ENCODE measurements at regions not wholly inside any gene's neighbourhood (a gene's known extent, or its start where the extent isn't known, plus 50 kb on each side); places are given as distances from the start of the nearest gene placed in this dataset.

GRCh38 chr20:56788041-56788670, 159.1 kb downstream of the TFAP2C start:
- H3K36me3 ChIP-seq: no peaks in the 10 kb centered on the region
- intact Hi-C loops (cut with DNase I; ENCODE audit: low total_unique reads): no loop called here
- H3K4me1 ChIP-seq: no peaks in the 10 kb centered on the region
- no peak overlapping the region for H3K4me3 ChIP-seq
- peak; percentile 47 for DNase-seq
- H3K27me3 ChIP-seq (replicated peaks in 1 of 7): peaks cover 0 to 21% (median 0%) of the 10 kb centered on the region in 7 donors
- 71 to 79% (median 75%) methylated on average over 7 of the region's 7 CpGs for WGBS, 5 donors
- H3K27ac ChIP-seq: no peak overlapping the region
- TF ChIP-seq POLR2AphosphoS5 (IDR thresholded peaks at IDR 0.05) (no peak), POLR2A (IDR thresholded peaks at IDR 0.05) (no peak)
- TF ChIP-seq, protein P1, sequence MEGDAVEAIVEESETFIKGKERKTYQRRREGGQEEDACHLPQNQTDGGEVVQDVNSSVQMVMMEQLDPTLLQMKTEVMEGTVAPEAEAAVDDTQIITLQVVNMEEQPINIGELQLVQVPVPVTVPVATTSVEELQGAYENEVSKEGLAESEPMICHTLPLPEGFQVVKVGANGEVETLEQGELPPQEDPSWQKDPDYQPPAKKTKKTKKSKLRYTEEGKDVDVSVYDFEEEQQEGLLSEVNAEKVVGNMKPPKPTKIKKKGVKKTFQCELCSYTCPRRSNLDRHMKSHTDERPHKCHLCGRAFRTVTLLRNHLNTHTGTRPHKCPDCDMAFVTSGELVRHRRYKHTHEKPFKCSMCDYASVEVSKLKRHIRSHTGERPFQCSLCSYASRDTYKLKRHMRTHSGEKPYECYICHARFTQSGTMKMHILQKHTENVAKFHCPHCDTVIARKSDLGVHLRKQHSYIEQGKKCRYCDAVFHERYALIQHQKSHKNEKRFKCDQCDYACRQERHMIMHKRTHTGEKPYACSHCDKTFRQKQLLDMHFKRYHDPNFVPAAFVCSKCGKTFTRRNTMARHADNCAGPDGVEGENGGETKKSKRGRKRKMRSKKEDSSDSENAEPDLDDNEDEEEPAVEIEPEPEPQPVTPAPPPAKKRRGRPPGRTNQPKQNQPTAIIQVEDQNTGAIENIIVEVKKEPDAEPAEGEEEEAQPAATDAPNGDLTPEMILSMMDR (IDR thresholded peaks at IDR 0.05 in 8 of 11, conservative IDR thresholded peaks at IDR 0.05 in 3 of 11): no peak
- H3K9me3 ChIP-seq: no peaks in the 10 kb centered on the region

DNA sequence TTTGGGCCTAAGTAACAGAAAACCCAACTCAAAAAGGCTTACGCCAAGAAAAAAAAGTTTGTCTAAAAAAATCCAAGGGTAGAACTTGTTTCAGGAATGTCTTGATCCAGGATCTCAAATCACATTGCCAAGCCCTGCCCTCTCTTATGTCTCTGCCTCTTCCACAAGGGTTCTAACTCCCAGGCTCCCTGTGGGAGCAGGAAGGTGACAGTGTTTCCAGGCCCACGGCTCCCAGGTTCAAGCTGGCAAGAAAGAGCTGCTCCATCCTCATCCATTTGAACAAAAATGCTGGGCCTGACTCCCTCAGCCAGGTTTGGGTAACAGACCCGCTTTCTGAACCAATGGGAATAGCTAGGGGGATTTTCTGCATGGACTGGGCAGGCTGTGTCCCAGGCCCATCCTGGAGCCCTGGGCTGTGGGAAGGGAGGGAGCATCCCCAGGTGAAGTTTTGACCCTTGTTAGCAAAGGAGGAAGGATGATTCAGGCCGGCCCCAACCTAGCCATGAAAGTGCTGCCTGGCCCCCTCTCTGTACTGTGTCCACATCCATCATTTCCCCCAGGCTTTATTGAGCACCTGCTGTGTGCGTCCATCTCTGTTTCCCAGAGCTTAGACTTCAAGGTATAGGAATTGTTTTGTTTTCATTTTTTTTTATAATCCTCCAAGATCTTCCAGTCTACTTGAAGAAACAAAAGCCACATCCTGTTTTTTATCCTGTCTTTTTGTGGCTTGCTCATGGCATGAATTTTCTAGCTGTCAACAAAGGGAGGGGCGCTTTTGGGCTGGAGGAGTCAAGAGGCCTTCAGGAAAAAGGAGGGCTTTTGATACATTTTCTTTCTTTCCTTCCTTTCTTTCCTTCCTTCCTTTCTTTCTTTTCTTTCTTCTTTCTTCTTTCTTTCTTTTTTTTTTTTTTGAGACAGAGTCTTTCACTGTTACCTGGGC, 159.8 kb downstream of the TFAP2C start:
- Histone ChIP-seq H3K27ac (no peak overlapping the region), H3K4me3 (no peak overlapping the region), H3K27me3 (replicated peaks in 1 of 7) (peaks cover 0 to 27% (median 0%) of the 10 kb centered on the region in 7 donors), H3K36me3 (no peaks in the 10 kb centered on the region), H3K4me1 (no peaks in the 10 kb centered on the region), H3K9me3 (no peaks in the 10 kb centered on the region)
- intact Hi-C loops (cut with DNase I; ENCODE audit: low total_unique reads): no loop called here
- DNase-seq: no peak
- TF ChIP-seq POLR2AphosphoS5 (IDR thresholded peaks at IDR 0.05) (no peak), POLR2A (IDR thresholded peaks at IDR 0.05) (no peak)
- TF ChIP-seq, protein P1 (IDR thresholded peaks at IDR 0.05 in 8 of 11, conservative IDR thresholded peaks at IDR 0.05 in 3 of 11): no peak
- 75 to 90% (median 80%) methylated on average over 6 of the region's 6 CpGs for WGBS, 5 donors

DNA sequence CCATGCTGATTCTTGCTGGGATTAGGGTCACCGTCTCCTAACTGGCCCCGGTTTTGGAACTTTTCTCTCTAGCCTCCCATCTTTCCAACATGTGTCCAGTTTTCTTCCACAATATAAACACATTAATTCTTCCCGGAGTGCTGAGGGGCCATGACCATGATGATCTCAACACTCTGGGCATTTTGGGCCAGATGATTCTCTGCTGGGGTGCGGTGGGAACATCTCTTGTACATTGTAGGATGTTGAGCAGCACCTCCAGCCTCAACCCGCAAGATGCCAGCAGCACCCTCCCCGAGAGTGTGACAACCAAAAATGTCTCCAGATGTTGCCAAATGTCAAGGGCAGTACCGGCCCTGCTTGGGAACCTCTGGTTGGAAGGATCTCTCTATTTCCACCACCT, 164.8 kb downstream of the TFAP2C start:
- Histone ChIP-seq H3K4me1 (no peaks in the 10 kb centered on the region), H3K36me3 (no peaks in the 10 kb centered on the region), H3K27me3 (replicated peaks in 1 of 7) (peaks cover 0 to 36% (median 0%) of the 10 kb centered on the region in 7 donors), H3K9me3 (peaks cover 0 to 12% (median 7%) of the 10 kb centered on the region in 8 donors), H3K4me3 (no peak overlapping the region), H3K27ac (no peak overlapping the region)
- TF ChIP-seq POLR2AphosphoS5 (IDR thresholded peaks at IDR 0.05) (no peak), POLR2A (IDR thresholded peaks at IDR 0.05) (no peak)
- TF ChIP-seq, protein P1 (IDR thresholded peaks at IDR 0.05 in 8 of 11, conservative IDR thresholded peaks at IDR 0.05 in 3 of 11): no peak
- WGBS, 5 donors: 77 to 87% (median 84%) methylated on average over 6 to 7 of the region's 7 CpGs
- intact Hi-C loops (cut with DNase I; ENCODE audit: low total_unique reads): no loop called here
- no peak for DNase-seq

DNA sequence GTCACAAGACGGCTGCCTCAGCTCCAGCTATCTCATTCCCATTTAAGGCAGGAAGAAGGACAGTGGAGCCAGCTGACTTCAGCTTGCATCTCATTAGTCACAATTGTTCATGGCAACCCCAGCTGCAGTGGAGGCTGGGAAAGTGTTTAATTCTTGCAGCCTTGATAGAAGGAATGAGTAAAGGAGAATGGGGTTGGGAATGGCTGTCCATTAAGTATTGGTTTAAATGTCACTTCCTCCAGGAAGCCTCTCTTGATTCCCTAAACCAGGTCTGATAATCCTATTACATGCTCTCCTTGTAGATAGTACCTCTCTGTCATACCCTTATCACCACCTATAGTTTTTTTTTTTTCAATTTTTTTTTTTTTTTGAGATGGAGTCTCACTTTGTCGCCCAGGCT, 166.4 kb downstream of the TFAP2C start:
- H3K36me3 ChIP-seq: no peaks in the 10 kb centered on the region
- WGBS, 5 donors: 87 to 94% (median 92%) methylated on average over 2 of the region's 2 CpGs
- intact Hi-C loops (cut with DNase I; ENCODE audit: low total_unique reads): no loop called here

More for the DNA sequence above, 166.4 kb downstream of the TFAP2C start:
- Histone ChIP-seq H3K4me1 (no peaks in the 10 kb centered on the region), H3K9me3 (peaks cover 0 to 17% (median 10%) of the 10 kb centered on the region in 8 donors), H3K4me3 (no peak overlapping the region), H3K27me3 (replicated peaks in 1 of 7) (peaks cover 0 to 36% (median 0%) of the 10 kb centered on the region in 7 donors), H3K27ac (no peak overlapping the region)
- TF ChIP-seq POLR2A (IDR thresholded peaks at IDR 0.05): no peak
- TF ChIP-seq, protein P1 (IDR thresholded peaks at IDR 0.05 in 8 of 11, conservative IDR thresholded peaks at IDR 0.05 in 3 of 11): no peak
- TF ChIP-seq POLR2AphosphoS5 (IDR thresholded peaks at IDR 0.05): no peak
- no peak for DNase-seq
